Sigmoid colon (tissue), 4 donors: ENCODE measurements at regions not wholly inside any gene's neighbourhood (a gene's known extent, or its start where the extent isn't known, plus 50 kb on each side); places are given as distances from the start of the nearest gene placed in this dataset.

Experiments used
- POLR2A ChIP-seq, 2 donors: fragments of 450-650 bp; IDR thresholded peaks; one replicate each; pipeline ENCODE4 v1.6.1; 2016; ENCODE audit warnings: antibody characterized with exemption in 2 of 2, mild to moderate bottlenecking in 2 of 2, moderate library complexity in 2 of 2
- POLR2AphosphoS5 ChIP-seq, 4 donors: sonication (generic); formaldehyde crosslinking; IDR thresholded peaks; one replicate each; pipeline ENCODE4 v1.6.1; 2017; ENCODE audit warnings: antibody characterized with exemption in 4 of 4
- TF ChIP-seq, protein P1 (sequence below), 4 experiments: fragments of 450-650 bp in 3 of 4; fragments of 200-600 bp in 1 of 4; IDR thresholded peaks; one replicate each; pipeline ENCODE4 v1.5.1; 2016 to 2019; ENCODE audit warnings: antibody characterized with exemption in 4 of 4, mild to moderate bottlenecking in 3 of 4, moderate library complexity in 2 of 4

DNA sequence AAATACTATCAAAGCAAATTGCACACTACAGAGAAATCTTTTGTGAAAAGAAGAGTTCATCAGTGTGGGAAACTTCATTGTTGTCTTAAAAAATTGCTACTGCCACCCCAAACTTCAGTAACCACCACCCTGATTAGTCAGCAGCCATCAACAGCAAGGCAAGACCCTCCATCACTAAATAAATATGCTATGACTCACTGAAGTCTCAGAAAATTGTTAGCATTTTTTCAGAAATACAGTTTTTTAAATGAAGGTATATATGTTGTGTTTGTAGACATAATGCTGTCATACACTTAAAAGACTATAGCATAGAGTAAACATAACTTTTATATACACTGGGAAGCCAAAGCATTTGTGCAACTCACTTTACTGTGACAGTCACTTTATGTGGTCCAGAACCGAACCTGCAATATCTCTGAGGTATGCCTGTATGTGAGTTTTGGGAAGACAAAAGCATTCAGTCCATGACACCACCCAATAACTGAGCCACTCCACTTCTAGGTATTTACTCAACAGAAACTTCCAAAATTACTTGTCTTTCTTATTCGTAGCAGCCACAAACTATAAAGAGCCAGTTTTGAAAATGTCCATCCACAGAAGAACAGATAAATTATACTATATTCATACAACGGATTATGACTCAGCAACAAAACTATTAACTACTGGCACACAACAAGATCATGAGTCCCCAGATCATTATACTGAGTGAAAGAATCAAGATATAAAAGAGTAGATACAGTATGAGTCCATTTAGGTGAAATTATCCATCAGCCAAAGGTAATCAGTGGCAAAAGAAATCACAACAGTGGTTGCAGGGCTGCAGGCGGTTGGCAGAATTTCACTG is 649.6 kb downstream of the BCL11B start:
- TF ChIP-seq, protein P1, sequence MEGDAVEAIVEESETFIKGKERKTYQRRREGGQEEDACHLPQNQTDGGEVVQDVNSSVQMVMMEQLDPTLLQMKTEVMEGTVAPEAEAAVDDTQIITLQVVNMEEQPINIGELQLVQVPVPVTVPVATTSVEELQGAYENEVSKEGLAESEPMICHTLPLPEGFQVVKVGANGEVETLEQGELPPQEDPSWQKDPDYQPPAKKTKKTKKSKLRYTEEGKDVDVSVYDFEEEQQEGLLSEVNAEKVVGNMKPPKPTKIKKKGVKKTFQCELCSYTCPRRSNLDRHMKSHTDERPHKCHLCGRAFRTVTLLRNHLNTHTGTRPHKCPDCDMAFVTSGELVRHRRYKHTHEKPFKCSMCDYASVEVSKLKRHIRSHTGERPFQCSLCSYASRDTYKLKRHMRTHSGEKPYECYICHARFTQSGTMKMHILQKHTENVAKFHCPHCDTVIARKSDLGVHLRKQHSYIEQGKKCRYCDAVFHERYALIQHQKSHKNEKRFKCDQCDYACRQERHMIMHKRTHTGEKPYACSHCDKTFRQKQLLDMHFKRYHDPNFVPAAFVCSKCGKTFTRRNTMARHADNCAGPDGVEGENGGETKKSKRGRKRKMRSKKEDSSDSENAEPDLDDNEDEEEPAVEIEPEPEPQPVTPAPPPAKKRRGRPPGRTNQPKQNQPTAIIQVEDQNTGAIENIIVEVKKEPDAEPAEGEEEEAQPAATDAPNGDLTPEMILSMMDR (IDR thresholded peaks at IDR 0.05) = no peak
- TF ChIP-seq POLR2A (IDR thresholded peaks at IDR 0.05) = no peak
- no peak for TF ChIP-seq POLR2AphosphoS5 (IDR thresholded peaks at IDR 0.05)
